Adrenal gland (tissue), 5 donors: ENCODE measurements at regions not wholly inside any gene's neighbourhood (a gene's known extent, or its start where the extent isn't known, plus 50 kb on each side); places are given as distances from the start of the nearest gene placed in this dataset.

Experiments used
- POLR2A ChIP-seq, 2 donors: fragments of 450-650 bp; IDR thresholded peaks; one replicate each; pipeline ENCODE4 v1.6.1; 2017; ENCODE audit warnings: antibody characterized with exemption in 2 of 2, mild to moderate bottlenecking in 2 of 2, moderate library complexity in 1 of 2
- TF ChIP-seq, protein P1 (sequence below), 6 experiments: fragments of 450-650 bp in 4 of 6; fragments of 200-600 bp in 2 of 6; sonication (generic) in 1 of 6; IDR thresholded peaks; 1 replicate in 5 of 6; 2 replicates in 1 of 6; pipeline versions ENCODE4 v1.5.1 to v1.8.0; 2016 to 2021; ENCODE audit warnings: antibody characterized with exemption in 6 of 6, mild to moderate bottlenecking in 2 of 6, moderate library complexity in 1 of 6
- donor health status: DM: no; HTN: no; CAD: no.

DNA sequence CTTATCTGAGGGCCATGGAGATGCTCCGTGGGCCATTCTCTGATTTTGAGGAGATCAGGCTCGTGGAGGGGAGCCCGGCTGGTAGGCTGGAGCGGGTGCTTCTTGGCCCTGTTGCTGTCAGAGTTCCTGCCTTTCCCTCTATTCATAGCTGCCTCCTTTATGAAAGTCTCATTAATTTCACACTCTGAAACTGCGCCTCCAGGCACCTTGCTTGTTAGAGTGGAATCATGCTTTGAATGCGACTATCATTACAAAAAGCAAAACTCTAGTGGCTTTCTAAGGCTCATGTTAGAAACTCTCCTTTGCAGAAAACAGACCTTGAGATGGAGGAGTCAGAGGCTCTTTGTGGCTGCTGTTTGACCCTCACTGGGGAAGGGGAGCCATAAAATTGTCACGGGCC is 131.0 kb upstream of the SNTG2 start:
- TF ChIP-seq POLR2A (IDR thresholded peaks at IDR 0.05): no peak
- TF ChIP-seq, protein P1, sequence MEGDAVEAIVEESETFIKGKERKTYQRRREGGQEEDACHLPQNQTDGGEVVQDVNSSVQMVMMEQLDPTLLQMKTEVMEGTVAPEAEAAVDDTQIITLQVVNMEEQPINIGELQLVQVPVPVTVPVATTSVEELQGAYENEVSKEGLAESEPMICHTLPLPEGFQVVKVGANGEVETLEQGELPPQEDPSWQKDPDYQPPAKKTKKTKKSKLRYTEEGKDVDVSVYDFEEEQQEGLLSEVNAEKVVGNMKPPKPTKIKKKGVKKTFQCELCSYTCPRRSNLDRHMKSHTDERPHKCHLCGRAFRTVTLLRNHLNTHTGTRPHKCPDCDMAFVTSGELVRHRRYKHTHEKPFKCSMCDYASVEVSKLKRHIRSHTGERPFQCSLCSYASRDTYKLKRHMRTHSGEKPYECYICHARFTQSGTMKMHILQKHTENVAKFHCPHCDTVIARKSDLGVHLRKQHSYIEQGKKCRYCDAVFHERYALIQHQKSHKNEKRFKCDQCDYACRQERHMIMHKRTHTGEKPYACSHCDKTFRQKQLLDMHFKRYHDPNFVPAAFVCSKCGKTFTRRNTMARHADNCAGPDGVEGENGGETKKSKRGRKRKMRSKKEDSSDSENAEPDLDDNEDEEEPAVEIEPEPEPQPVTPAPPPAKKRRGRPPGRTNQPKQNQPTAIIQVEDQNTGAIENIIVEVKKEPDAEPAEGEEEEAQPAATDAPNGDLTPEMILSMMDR (IDR thresholded peaks at IDR 0.05): no peak
